IPS-18a (cell line): ENCODE measurements at regions not wholly inside any gene's neighbourhood (a gene's known extent, or its start where the extent isn't known, plus 50 kb on each side); places are given as distances from the start of the nearest gene placed in this dataset.

ENCODE experiments used
- H3K27ac ChIP-seq: one replicate; pipeline ENCODE4 v1.5.1; 2013; ENCODE audit warnings: low read length
- H3K27me3 ChIP-seq: one replicate; pipeline ENCODE4 v1.6.1; 2013; ENCODE audit warnings: mild to moderate bottlenecking, low read length; ENCODE audit not compliant: control insufficient read depth, insufficient read depth
- H3K36me3 ChIP-seq: one replicate; pipeline ENCODE4 v1.6.1; 2013; ENCODE audit warnings: low read depth, low read length; ENCODE audit not compliant: control insufficient read depth
- H3K4me1 ChIP-seq: one replicate; pipeline ENCODE4 v1.6.1; 2013; ENCODE audit warnings: low read depth, low read length; ENCODE audit not compliant: control insufficient read depth
- H3K4me3 ChIP-seq: one replicate; pipeline ENCODE4 v1.5.1; 2013; ENCODE audit warnings: low read length
- H3K9ac ChIP-seq: one replicate; pipeline ENCODE4 v1.6.1; 2013; ENCODE audit warnings: mild to moderate bottlenecking, low read length, moderate library complexity
- H3K9me3 ChIP-seq: one replicate; pipeline ENCODE4 v1.6.1; 2013; ENCODE audit warnings: low read depth, low read length; ENCODE audit not compliant: control insufficient read depth

GRCh38 chr15:98433346-98433745, 215.0 kb upstream of the IGF1R start:
- no peak overlapping the region for H3K9ac ChIP-seq
- H3K4me3 ChIP-seq: no peak overlapping the region
- H3K27me3 ChIP-seq: peaks cover 17% of the 10 kb centered on the region
- no peaks in the 10 kb centered on the region for H3K9me3 ChIP-seq
- no peak overlapping the region for H3K27ac ChIP-seq
- H3K4me1 ChIP-seq: no peaks in the 10 kb centered on the region
- H3K36me3 ChIP-seq: no peaks in the 10 kb centered on the region

GRCh38 chr15:98433856-98434255, 214.5 kb upstream of the IGF1R start:
- H3K27me3 ChIP-seq: peaks cover 13% of the 10 kb centered on the region

DNA sequence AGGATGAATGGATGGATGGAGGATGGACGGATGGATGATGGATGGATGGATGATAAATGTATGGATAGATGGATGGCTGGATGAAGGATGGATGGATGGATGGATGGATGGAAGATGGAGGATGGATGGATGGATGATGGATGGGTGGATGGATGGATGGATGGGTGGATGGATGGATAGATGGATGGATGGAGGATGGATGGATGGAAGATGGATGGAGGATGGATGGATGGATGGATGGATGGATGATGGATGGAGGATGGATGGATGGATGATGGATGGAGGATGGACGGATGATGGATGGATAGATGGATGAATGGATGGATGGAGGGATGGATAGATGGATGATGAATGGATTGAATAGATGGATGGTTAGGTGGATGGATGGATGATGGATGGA, 210.6 kb upstream of the IGF1R start:
- H3K27ac ChIP-seq: no peak overlapping the region
- H3K4me1 ChIP-seq: no peaks in the 10 kb centered on the region
- H3K27me3 ChIP-seq: no peaks in the 10 kb centered on the region
- H3K4me3 ChIP-seq: no peak overlapping the region
- H3K36me3 ChIP-seq: no peaks in the 10 kb centered on the region
- no peaks in the 10 kb centered on the region for H3K9me3 ChIP-seq
- no peak overlapping the region for H3K9ac ChIP-seq

More at GRCh38 chr15:98433856-98434255, 214.5 kb upstream of the IGF1R start:
- no peaks in the 10 kb centered on the region for H3K9me3 ChIP-seq
- H3K9ac ChIP-seq: no peak overlapping the region
- no peak overlapping the region for H3K4me3 ChIP-seq
- no peaks in the 10 kb centered on the region for H3K36me3 ChIP-seq
- no peak overlapping the region for H3K27ac ChIP-seq
- H3K4me1 ChIP-seq: no peaks in the 10 kb centered on the region

DNA sequence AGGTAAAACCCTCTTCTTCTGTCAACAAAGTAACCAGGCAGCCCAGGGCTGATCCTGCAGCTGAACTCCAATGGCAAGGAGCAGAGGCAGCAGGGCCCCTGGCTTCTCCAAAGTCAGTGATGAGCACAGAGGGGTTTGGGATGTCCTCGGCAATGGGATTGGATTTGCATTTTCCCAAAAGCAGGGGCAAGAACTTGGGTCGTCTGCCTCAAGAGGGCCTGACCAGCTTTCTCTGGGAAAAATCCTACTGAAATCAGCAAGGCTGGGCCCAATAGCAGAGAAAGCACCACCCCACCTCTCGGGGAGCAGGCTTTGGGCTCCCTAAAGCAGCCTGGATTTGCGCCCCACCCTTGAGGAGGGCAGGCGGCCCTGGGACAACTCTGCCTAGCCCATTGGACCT, 210.0 kb upstream of the IGF1R start:
- Histone ChIP-seq H3K4me1 (no peaks in the 10 kb centered on the region), H3K36me3 (no peaks in the 10 kb centered on the region), H3K27me3 (no peaks in the 10 kb centered on the region), H3K4me3 (no peak overlapping the region), H3K9ac (no peak overlapping the region), H3K9me3 (no peaks in the 10 kb centered on the region), H3K27ac (no peak overlapping the region)

GRCh38 chr15:98438907-98439306, 209.4 kb upstream of the IGF1R start:
- H3K36me3 ChIP-seq: no peaks in the 10 kb centered on the region
- no peak overlapping the region for H3K9ac ChIP-seq
- H3K27ac ChIP-seq: no peak overlapping the region
- no peaks in the 10 kb centered on the region for H3K4me1 ChIP-seq
- no peaks in the 10 kb centered on the region for H3K9me3 ChIP-seq
- no peak overlapping the region for H3K4me3 ChIP-seq
- H3K27me3 ChIP-seq: no peaks in the 10 kb centered on the region

DNA sequence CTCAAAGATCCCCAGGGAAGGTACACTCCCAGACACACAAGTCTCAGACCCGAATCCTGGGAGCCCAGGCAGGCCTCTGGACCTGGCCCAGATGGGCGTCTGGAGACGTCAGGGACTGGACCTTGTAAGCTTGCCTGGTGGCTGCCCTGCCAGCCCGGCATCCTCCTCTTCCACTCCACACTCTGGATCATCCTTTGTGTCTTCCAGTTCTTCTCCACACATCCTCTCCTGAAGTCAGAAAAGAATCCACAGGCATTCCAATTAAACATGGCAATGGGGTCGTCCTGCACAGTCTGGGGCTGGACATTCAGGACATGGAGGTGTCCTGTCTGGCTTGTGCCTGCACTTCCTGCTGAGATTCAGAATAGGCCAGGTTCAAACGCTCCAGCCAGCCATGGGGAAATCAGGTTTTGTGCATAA, 208.8 kb upstream of the IGF1R start:
- no peaks in the 10 kb centered on the region for H3K27me3 ChIP-seq
- no peak overlapping the region for H3K4me3 ChIP-seq
- no peak overlapping the region for H3K9ac ChIP-seq
- no peaks in the 10 kb centered on the region for H3K36me3 ChIP-seq
- no peak overlapping the region for H3K27ac ChIP-seq
- H3K4me1 ChIP-seq: no peaks in the 10 kb centered on the region
- H3K9me3 ChIP-seq: no peaks in the 10 kb centered on the region

DNA sequence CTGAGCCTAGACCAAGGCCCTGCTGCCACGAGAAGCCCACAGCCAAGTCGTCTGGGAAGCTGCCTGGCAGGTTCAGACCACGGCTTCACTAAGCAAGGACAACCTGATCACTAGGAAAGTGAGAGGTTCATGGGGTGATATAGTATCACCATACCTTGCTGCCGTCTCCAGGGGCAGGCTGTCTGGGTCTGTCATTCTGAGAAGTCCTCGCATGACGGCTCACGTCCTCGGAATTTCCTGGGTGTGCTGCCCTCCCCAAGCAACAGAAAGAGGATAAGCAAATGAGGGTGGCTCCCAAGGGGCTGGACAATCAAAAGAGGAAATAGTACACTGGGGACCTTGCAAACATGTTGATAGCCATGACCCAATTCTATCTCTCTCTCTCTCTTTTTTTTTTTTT, 207.4 kb upstream of the IGF1R start:
- no peaks in the 10 kb centered on the region for H3K9me3 ChIP-seq
- H3K27me3 ChIP-seq: no peaks in the 10 kb centered on the region
- no peaks in the 10 kb centered on the region for H3K36me3 ChIP-seq
- no peak overlapping the region for H3K4me3 ChIP-seq
- no peak overlapping the region for H3K27ac ChIP-seq
- H3K4me1 ChIP-seq: no peaks in the 10 kb centered on the region
- H3K9ac ChIP-seq: no peak overlapping the region

GRCh38 chr15:98441599-98441998, 206.7 kb upstream of the IGF1R start:
- Histone ChIP-seq H3K27ac (no peak overlapping the region), H3K4me1 (no peaks in the 10 kb centered on the region), H3K9me3 (no peaks in the 10 kb centered on the region), H3K9ac (no peak overlapping the region), H3K4me3 (no peak overlapping the region), H3K36me3 (no peaks in the 10 kb centered on the region), H3K27me3 (no peaks in the 10 kb centered on the region)

DNA sequence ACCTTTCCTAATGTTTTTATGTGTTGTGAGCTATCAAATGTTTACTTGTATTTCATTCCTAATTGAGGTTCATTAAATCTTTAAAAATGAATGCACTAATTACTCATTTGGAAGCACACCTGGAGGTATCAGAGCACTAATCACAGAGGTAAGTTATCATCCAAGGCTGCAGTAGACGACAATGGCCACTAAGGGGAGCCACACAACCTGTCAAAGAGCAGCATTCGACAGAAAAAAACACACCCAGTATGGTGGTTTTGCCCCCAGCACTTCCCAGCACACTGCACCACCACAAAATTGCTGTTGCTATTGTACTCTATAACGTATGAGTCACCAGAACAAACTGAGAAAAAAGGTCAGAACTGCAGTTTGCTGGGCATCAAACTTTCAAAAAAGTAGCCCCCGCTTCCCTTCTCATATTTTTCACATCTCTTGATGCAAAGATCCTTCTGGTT, 205.9 kb upstream of the IGF1R start:
- Histone ChIP-seq H3K27me3 (no peaks in the 10 kb centered on the region), H3K36me3 (no peaks in the 10 kb centered on the region), H3K4me3 (no peak overlapping the region), H3K9me3 (no peaks in the 10 kb centered on the region), H3K4me1 (no peaks in the 10 kb centered on the region), H3K9ac (no peak overlapping the region), H3K27ac (no peak overlapping the region)

GRCh38 chr15:98442901-98443300, 205.4 kb upstream of the IGF1R start:
- H3K9ac ChIP-seq: no peak overlapping the region
- H3K27me3 ChIP-seq: no peaks in the 10 kb centered on the region
- no peaks in the 10 kb centered on the region for H3K4me1 ChIP-seq
- H3K9me3 ChIP-seq: no peaks in the 10 kb centered on the region
- H3K36me3 ChIP-seq: no peaks in the 10 kb centered on the region
- no peak overlapping the region for H3K27ac ChIP-seq
- no peak overlapping the region for H3K4me3 ChIP-seq

- no peaks in the 10 kb centered on the region for H3K27me3 ChIP-seq
- H3K9ac ChIP-seq: no peak overlapping the region
- no peaks in the 10 kb centered on the region for H3K4me1 ChIP-seq
- no peaks in the 10 kb centered on the region for H3K36me3 ChIP-seq
- no peak overlapping the region for H3K4me3 ChIP-seq
- no peaks in the 10 kb centered on the region for H3K9me3 ChIP-seq
- no peak overlapping the region for H3K27ac ChIP-seq
These were observed 204.8 kb upstream of the IGF1R start for GRCh38 chr15:98443526-98443925.

DNA sequence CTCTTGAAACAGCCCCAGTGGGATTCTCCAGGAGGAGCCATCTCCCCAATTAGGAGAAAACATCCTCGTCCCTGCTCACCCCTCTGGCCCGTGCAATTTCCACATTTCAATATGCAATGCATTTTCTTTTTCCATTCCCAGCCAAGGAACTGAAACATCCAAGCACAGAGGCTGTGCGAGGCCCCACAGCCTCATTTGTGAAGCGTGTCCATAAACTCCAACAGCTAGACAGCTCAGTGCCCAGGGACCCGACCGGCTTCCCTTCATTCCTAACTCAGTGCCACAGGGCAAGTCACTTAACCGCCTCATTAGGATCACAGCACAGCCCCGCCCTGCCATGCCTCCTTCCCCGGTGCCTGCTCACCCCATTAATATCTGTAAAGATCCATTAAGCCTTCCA, 204.2 kb upstream of the IGF1R start:
- Histone ChIP-seq H3K4me1 (no peaks in the 10 kb centered on the region), H3K9ac (no peak overlapping the region), H3K27me3 (no peaks in the 10 kb centered on the region), H3K36me3 (no peaks in the 10 kb centered on the region), H3K4me3 (no peak overlapping the region), H3K27ac (no peak overlapping the region), H3K9me3 (no peaks in the 10 kb centered on the region)
